Hippocampal formation (tissue), 2 donors: ENCODE measurements at regions not wholly inside any gene's neighbourhood (a gene's known extent, or its start where the extent isn't known, plus 50 kb on each side); places are given as distances from the start of the nearest gene placed in this dataset.

Source experiments
- DNase-seq, 2 donors: peaks; one replicate each; lab custom pipeline; 2025; lab: John Stamatoyannopoulos, UW

DNA sequence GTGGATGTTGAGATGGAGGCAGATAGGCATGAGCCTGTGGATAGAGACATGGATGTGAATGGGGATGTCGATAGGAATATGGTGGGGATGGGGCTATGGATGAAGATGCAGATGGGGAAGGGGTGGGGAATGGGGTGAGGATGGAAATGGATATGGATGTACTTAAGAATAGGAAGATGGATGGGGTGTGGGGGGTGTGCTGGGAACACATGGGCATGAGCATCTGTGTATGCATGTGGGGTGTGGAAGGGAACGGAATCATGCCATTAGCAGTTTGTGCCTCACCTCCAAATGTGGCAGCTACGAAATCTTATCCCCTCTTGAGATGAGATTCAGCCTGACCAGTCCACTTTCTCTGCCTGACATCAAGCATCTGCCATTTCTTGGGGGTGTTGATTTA lies 359.5 kb upstream of the MGMT start:
- no peak for DNase-seq

DNA sequence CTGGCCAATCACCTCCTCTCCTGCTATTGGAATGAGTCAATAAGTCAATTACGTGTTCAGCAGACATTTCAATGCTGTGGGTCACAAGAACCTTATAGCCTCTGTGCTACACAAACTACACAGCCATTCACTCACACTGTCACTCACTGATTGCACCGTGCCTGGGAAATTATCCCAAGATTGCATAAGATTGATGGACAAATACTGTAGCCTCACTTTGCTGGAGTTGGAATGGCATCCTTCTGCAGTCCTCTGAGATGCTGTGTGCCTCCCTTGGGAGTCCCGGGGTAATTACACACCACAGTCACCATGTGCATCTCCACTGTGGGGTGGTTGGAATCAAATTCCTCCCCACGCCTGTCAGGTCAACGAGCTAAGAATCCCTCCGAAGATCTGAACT lies 358.7 kb upstream of the MGMT start:
- no peak for DNase-seq

DNA sequence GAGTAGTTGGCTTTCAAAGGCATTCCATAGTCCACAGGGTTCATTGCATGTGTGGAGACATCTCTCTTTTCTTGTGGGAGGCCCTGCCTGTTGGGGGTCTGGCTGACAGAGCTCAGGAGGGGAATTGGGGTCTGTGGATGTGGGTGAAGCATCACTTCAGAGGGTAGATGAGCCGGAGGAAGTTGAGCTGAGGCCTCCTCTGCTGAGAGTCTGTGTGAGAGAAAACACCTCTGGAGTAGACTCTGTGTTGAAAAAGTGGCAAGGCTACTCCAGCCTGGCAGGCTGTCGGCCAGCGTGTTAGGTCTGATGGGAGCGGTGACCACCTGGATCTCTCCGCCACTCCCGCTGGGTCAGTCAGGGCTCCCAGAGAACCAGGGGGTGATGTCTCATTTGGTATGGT lies 358.0 kb upstream of the MGMT start:
- no peak for DNase-seq

DNA sequence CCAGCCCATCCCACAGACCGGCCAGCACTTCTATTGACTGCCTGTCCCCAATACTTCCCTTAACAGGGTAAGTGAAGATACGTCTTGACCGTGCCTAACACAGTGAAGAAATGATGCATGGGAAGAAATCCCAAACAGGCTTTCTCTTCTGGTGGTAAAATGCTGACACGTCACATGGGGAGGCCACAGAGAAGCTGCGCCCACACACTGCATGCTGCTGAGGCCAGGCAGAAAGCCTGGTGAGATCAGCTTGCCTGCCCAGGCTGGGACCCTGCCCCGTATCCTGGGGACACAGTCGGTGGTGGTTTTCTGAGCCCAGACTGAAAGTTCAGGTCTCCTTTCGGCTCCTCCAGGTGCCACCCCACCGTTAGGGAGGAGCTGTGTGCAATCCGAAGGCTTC lies 356.3 kb upstream of the MGMT start:
- no peak for DNase-seq

DNA sequence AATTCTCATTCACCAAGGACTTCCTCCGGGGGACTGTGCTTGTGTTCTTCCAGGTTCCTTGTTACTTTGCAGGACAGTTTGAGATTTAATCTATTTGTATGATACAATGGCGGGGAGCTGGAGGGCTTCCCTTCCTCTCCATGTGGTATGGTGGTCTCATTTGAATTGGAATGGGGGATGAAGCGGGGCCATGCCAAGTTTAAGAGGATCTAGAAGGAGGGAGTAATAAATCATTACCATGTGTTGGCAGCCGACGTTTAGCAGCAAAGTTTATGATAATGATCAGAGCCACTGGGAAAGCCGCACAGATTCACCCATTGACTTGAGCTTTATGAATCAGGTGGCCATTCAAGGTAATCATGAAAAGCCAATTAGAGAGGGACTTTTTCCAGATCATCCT lies 355.1 kb upstream of the MGMT start:
- DNase-seq, result no peak

DNA sequence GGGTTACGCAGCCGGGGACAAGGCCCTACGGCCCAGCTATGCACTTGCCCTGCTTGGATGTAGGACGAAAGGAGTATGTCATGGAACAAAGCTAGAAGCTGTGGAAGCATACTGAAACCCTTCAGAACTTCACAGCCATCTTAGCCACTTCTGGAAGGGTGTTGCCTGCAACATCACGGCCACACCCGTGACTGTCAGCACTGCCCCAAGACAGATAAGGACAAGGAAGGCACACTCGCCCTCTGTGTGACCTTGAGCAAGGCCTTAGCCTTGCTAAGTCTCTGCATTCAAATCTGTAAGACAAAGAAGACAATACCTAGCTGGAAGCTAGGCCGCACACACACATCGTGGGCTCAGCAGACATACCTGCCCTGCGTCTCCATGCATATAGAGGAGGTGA lies 352.5 kb upstream of the MGMT start:
- DNase-seq, result no peak

DNA sequence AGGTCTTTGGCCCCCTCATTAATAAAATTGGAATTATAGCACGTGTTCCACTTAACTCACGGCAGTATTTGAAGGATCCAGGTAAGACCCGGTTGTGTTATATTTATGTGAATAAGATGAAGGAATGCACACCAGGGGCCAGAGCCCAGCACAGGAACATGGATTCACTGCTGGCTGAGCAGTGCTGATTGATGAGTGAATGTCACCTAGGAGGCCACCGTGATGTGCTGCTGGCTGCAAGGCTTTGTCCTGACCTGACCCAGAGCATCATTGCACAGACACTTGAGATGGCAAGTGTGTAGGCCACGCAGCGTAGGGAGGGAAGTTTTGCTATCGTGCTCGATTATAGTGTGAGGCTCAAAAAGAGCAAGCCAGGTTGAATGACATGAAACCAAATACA lies 350.7 kb upstream of the MGMT start:
- DNase-seq, result no peak

DNA sequence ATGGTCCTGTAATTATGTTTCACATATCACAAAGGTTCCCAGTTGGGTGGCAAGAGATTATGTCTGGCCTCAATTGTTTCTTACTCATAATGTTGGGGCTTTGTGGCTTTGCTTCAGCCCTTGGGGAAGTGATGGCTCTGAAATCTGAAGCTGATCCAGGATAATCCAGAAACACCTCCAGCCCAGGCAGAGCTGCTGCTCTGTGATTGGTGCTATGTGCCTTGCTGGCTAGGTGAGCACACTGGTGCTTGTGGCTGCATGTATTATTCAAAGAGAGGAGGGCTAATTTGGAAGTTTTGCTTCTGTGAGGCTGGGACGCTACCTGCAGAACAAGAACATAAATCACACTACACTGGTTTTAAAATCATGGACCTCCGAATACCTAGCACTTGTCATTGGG lies 346.6 kb upstream of the MGMT start:
- no peak for DNase-seq

DNA sequence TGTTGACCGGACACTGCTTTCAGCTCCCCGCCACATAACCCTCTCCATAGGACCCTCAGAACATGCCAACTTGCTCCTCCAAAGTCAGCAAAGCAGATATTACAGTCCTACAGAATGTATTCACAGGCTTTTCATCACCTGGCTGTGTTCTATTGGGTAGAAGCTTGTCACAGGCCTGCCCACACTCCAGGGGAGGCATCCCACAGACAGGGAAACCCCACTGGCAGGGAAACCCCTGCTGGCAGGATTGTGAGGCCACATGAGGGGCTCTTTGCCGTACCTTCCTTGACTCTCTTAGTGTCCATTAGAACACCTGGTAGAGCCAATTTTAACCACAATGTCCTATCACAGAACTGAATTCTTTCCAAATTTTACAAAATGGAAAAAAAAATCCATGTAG lies 344.2 kb upstream of the MGMT start:
- DNase-seq, result no peak

DNA sequence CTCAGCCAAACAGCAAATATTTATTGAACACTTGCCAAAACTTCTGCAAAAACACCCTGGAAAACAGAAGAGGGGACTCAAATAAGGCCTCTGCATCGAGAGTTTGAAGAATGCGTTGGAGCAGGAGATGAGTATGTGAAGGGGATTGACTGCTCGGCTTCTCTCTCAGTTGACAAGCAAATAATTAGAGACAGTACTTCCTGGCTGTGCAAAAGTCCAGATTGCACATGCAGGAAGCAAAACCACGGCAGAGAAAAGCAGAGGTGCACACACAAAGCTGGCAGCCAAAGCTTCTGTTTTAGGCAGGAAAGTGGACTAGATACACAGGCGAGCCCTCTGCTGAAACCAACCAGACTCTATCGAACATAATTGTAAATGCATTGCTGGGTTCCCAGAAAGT lies 343.6 kb upstream of the MGMT start:
- DNase-seq, result no peak

DNA sequence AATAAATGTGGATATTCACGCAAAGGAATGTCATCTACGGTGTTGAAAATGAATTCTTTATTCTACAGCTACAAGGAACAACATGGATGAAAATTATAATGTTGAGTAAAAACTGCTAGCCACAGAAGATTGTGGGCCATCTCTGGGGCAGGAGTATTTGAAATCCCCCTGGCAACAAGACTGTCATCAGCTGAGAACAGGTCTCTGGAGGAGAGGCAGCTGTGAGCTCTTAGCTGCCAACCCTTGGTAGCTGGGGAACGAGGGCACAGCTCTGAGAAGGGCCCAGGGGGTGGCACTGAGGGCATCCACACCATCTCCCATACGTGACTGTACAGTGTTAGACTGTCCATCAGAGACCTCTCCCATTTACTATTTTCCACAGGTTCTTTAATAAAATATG lies 340.1 kb upstream of the MGMT start:
- no peak for DNase-seq

DNA sequence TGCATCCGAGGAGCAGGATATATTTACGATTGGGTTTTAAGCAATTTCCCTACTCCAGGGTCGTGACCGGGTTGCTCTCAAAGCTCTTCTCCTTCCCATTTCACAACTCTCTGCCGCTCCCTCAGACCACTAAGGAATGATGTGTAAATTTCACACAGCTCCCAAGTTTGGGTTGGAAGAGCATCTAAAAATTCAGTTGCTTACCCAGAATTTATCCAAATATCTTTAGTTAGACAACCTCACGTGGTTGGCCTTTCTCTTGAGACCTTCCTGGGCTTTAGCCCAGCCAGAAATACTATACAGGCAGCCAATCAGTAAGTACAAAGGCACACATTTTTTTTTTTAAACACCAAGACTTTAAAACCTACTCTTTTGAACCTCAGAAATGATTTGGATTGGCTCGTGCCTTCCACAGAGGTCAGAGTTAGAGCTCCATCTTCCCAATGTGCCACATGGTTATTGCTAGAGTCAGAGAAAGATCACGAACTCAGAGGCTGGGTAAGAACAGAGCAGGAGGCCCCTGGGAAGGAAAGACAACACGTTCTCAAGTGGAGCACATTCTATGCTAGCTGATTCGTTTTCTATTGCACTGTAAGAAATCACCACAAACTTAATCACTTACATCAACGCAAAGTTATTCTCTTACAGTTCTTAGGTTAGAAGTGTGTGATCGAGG lies 335.4 kb upstream of the MGMT start:
- no peak for DNase-seq

DNA sequence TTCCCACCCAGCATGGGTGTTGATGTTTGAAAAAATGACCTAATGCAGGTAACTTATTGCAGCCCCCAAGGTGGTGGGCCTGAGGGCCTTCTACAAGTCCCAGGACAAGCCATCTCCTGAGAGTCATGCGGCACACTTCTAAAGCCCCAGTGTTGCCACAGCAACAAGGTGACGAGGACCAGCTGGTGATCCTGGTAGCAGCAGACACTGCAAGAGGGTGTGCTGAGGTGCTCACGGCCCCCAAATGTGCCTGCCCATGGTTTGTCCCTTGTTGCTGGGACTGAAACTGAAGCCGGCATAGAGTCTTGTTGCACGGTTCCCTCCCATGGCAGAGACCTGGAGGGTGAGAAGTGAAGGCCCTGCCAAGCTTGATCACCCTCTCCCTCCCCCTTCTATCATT lies 333.2 kb upstream of the MGMT start:
- DNase-seq, result no peak

DNA sequence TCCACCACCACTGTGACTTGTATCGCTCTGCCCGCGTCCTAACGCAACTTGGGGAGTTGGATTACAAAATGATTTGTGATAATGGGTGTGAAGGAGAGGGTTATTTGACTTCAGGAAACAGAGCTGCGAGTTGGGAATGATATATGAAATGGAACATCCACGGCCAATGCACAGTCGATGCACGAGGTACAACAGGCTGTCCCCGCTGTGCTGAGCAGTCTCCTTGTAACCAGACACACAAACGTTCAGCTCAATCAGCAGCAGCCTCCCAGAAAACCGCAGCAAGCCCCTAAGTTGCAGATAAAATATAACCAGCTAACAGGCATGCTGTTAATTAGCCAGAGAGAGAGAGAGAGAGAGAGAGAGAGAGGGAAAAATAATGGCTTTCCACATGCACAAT lies 332.7 kb upstream of the MGMT start:
- DNase-seq, result no peak

DNA sequence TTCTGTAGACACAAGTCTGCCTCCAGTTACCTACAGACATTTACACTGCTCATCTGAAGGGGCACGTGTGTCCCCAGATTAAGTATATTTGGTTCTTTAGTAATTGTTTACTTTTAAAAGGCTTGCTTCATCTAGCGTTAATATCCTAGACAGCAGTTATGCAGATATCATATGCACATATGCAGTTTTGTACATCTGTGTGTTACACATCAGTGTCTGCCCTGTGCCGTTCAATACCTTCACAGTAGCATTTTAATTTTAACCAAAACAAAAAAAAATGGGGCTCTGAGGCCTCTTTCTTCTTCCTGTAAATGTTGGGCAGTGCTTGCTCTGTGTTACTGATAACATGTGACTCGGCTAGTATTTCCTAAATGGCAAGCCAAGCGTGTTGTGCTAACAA lies 331.4 kb upstream of the MGMT start:
- DNase-seq, result no peak

DNA sequence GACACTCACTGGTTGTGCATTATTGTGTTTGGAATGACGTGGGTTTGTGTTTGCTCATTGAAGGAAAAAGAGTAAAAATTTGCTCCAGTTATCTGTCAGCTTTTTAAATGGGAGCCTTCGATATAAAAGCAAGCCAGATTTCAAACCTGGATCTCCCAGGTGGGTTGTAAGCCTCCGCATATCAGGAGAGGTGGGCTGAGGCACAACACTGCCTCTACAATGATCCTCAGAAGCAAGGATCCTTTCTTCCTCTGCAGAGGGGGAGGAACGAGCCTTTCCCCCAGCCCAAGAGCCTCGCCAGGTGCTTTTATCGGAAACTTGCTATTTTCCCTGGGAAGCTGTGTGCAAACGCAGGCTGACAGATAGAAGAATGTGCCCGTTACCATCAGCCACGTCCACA lies 331.0 kb upstream of the MGMT start:
- DNase-seq, result no peak

DNA sequence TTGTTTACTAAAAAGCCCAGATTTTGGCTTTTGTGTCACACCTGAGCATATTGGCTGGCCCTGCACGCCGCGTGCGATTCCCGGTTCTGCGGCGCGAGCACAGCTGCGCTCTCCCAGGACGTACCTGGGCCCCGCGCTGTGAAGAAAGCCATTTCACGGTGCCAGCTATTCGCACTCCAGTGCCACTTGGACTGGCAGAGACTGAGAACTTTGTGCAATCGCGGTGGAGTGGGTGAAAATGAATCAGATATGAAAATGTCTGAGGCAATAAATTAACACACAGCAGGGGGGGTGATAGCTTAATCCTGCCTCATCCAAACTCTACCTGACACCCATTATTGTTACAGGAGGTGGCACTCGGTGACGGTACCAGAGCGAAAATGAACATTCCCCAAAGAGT lies 330.1 kb upstream of the MGMT start:
- no peak for DNase-seq

DNA sequence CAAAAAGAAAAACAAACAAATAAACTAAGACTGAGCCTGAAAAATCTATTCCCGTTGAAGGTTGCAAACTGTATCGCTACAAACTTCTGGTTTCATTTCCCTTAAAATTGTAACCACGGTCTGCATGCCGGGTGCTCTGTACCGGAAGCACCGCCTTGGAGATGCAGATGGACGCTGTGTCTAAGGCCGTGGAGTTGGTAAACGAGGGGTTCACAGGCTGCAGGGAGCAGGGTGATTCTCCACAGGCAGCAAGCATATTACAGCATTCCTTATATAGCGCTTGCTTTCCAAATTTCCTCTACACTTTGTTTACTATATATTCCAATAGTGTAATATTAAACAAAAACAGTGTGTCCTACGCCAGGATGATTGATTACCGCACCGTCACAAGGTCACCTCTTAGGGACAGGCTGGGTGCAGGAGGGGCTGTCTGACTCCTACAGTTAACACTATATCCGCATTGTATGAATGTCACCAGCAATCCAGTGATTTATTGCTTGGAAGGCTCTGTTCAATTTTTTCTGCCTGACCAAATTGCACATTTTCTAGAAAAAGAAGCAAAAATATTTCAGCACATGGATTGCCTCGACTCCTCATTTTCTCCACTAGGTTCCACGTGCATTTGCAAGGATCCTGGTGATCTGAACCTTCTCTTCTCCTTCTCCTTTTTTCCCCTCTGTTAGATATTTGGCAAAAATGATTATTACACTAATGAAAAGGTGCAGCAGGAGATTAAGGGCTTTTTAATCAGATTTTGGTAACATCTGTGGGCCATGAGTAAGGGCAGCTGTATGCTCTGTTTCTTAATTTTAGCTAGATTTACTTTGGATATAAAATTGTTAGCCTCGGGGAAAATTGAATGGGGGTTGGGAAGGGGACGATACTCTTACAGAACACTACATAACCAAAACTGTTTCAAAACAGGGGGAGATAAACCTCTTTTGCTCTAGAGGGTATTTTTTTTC lies 325.8 kb upstream of the MGMT start:
- DNase-seq, result peak in 1 of 2 donors; percentile 14

DNA sequence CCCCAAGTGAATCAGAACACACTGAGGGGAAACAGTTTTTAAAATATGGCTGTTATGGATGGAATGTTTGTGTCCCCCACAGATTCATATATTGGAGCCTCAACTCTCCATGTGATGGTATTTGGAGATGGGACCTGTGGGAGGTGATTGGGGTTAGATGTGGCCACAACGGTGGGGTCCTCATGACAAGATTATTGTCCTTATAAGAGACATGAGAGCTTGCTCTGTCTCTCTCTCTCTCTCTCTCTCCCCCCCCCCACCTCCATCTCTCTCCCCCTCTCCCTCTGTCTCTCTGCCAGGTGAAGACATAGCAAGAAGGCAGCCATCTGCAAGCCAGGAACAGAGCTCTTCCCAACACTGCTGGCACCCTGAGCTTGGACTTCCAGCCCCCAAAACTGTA lies 315.8 kb upstream of the MGMT start:
- DNase-seq, result no peak

DNA sequence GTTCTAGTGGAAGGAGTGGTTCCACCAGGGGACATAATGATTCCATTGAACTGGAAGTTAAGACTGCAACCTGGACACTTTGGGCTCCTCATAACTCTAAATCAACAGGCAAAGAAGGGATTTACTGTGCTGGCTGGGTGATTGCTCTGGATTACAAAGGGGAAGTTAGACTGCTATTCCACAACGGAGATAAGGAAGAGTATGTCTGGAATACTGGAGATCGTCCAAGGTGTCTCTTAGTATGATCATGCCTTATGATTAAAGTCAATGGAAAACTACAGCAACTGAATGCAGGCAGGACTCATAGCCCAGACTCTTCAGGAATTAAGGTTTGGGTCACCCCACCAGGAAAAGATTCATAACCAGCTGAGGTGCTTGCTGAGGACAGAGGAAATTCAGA lies 310.6 kb upstream of the MGMT start:
- no peak for DNase-seq

DNA sequence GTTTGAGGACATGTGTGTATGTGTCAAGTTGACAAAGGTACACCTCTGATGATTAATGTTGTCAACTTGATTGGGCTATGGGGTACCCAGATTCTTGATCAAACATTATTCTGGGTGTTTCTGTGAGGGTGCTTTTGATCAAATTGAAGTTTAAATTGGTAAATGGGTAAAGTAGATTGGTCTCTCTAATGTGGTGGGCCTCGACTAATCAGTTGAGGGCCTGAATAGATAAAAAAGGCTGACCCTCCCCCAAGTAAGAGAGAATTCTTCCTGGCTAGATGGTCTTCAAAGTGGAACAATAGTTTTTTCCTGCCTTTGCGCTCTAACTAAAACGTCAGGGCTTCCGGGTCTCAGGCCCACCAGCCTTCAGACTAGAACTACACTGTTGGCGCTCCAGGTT lies 309.9 kb upstream of the MGMT start:
- no peak for DNase-seq

DNA sequence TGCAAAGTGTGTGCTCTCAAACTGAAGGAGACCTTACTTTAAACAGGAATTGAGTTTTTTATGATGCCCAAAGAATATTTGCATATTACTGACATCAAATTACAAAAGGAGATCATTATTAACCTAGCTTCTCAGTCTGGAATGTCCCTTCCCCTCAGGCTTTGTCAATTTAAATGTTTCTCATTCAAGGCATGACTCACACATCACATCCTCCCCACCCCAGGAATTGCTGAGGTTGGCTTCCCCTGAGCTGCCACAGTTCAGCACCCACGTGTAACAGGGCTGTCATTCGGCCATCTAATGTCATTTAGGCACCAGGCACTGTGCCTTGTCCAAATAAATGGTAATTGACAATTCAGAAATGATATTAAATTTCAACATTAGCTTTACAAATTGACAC lies 305.9 kb upstream of the MGMT start:
- DNase-seq, result no peak

DNA sequence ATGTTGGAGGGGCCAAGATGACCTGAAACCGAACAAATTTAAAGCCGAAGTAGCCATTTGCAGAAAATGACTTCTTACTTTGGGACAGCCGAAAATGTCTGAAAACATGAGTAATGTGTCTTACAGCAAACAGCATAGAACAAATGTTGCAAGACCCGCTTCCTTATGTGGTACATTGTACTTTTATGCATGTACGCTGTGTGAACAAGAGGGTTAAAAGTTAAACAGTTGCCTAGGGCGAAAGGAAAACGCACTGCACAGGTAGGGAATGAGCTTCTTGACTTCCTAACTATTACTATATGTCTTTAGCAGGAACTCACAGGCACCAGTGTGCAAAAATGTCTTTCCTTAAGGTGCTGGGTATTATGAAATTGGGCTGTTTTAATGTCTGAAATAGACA lies 303.5 kb upstream of the MGMT start:
- no peak for DNase-seq
